ENCODE measurements at regions not wholly inside any gene's neighbourhood (a gene's known extent, or its start where the extent isn't known, plus 50 kb on each side); places are given as distances from the start of the nearest gene placed in this dataset.
A peak's percentile ranks its signal among the peaks of the same experiment; 100 is the strongest.

DNA sequence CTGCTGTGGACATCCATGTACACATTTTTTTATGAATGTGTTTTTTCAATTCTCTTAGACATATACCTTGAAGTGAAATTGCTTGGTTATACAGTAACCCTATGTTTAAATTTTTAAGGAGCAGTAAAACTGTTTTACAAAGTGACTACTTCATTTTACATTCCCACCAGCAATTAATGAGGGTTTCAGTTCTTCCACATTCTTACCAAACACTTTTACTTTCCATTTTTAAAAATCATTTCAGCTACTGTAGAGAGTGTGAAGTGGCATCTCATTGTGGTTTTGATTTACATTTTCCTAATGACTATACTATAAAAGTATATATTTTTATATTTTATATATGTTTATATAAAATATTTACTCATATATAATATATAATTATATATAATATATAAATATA lies 1221.5 kb downstream of the PLA2G4A start:
- Histone ChIP-seq H3K27ac (no peak overlapping the region), H3K4me1 (replicated peaks in 1 of 2) (no peaks in the 10 kb centered on the region), H3K4me3 (no peak overlapping the region)
- in situ Hi-C loops (cut with MboI; ENCODE audit: low pct_unique_long_range_greater_than_20kb in 2 of 9, low sequenced_read_pairs in 9 of 9, unreplicated experiment in 9 of 9) = no loop called here
- ATAC-seq (replicated peaks in 6 of 8) = no peak

DNA sequence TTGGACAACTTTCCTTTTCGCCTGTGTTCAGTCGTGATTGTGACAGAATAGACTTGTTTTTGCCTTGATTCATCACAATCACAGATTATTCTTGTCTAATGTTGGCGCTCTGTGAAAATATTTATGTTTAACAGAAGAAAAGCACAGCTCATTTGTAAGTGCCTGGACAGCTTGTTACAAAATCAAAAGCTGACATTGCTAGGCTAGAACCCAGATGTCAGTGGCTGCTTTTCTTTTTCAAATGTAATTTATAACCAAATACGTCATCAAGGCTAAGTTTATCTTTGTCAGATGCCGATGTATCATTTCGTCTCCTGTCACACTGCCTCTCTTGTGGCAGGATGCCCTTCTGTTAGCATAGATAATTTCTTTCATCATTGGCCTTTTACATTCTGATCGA lies 1227.3 kb downstream of the PLA2G4A start:
- in situ Hi-C loops (cut with MboI; ENCODE audit: low pct_unique_long_range_greater_than_20kb in 2 of 9, low sequenced_read_pairs in 9 of 9, unreplicated experiment in 9 of 9) = no loop called here
- H3K4me1 ChIP-seq (replicated peaks in 1 of 2) = no peaks in the 10 kb centered on the region
- WGBS, 10 experiments = 0 to 76% (median 55%) methylated on average over 2 to 7 of the region's 7 CpGs
- H3K27ac ChIP-seq = no peak overlapping the region
- peak in 3 of 8 experiments; percentile 22 to 64 (median 61) for ATAC-seq (replicated peaks in 6 of 8)
- no peak overlapping the region for H3K4me3 ChIP-seq

- Histone ChIP-seq H3K27ac (no peak overlapping the region), H3K4me3 (no peak overlapping the region), H3K4me1 (replicated peaks in 1 of 2) (no peaks in the 10 kb centered on the region)
- in situ Hi-C loops (cut with MboI; ENCODE audit: low pct_unique_long_range_greater_than_20kb in 2 of 9, low sequenced_read_pairs in 9 of 9, unreplicated experiment in 9 of 9) = no loop called here
- 0 to 100% (median 85%) methylated on average over 1 of the region's 1 CpG; no CpG with 5 or more reads in 3 of the 10 experiments for WGBS, 10 experiments
- no peak for ATAC-seq (replicated peaks in 6 of 8)
Measured at GRCh38 chr1:188058801-188059200, 1230.1 kb downstream of the PLA2G4A start.

DNA sequence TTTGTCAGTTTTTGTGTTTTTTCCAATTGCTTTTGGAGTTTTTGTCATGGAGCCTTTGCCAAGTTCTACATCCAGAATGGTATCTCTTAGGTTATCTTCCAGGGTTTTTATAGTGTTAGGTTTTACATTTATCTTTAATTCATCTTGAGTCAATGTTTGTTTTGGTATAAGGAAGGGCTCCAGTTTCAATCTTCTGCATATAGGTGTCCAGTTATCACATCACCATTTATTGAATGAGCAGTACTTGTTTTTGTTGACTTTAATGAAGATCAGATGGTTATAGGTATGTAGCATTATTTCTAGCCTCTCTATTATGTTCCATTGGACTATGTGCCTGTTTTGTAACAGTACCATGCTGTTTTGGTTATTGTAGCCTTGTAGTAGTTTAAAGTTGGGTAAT lies 1233.1 kb downstream of the PLA2G4A start:
- no peak overlapping the region for H3K27ac ChIP-seq
- in situ Hi-C loops (cut with MboI; ENCODE audit: low pct_unique_long_range_greater_than_20kb in 2 of 9, low sequenced_read_pairs in 9 of 9, unreplicated experiment in 9 of 9) = no loop called here
- no peak for ATAC-seq (replicated peaks in 6 of 8)

DNA sequence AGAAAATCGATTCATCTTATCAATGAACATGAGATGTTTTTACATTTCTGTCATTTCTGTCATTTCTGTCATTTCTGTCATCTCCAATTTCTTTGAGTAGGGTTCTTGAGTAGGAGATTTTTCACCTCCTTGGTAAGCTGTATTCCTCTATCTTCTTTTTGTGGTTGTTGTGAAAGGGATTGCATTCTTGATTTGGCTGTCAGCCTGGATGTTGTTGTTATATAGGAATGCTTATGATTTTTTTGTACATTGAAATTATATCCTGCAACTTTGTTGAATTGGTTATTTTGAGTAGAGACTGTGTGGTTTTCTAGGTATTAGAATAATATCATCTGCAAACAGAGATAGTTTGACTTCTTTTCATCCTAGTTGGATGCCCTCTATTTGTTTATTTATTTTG lies 1233.7 kb downstream of the PLA2G4A start:
- ATAC-seq (replicated peaks in 6 of 8) = no peak
- 0 to 100% (median 79%) methylated on average over 1 of the region's 1 CpG; no CpG with 5 or more reads in 3 of the 10 experiments for WGBS, 10 experiments
- in situ Hi-C loops (cut with MboI; ENCODE audit: low pct_unique_long_range_greater_than_20kb in 2 of 9, low sequenced_read_pairs in 9 of 9, unreplicated experiment in 9 of 9) = no loop called here
- H3K27ac ChIP-seq = no peak overlapping the region
- no peak overlapping the region for H3K4me3 ChIP-seq
- H3K4me1 ChIP-seq (replicated peaks in 1 of 2) = no peaks in the 10 kb centered on the region

More for the DNA sequence above, 1233.1 kb downstream of the PLA2G4A start:
- no peak overlapping the region for H3K4me3 ChIP-seq
- no peaks in the 10 kb centered on the region for H3K4me1 ChIP-seq (replicated peaks in 1 of 2)

DNA sequence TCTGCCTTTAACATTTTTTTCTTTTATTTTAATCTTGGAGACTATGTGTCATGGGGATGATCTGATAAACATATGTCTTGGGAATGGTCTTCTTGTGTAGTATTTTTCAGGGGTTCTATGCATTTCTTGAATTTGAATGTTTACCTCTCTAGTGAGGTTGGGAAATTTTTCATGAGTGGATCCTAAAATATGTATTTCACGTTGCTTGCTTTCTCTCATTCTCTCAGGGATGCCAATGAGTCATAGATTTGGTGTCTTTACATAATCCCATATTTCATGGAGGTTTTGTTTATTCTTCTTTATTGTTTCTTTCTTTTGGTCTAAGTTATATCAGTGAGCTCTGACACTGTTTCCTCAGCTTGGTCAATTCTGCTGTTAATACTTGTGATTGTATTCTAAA lies 1237.2 kb downstream of the PLA2G4A start:
- Histone ChIP-seq H3K4me3 (no peak overlapping the region), H3K4me1 (replicated peaks in 1 of 2) (no peaks in the 10 kb centered on the region), H3K27ac (no peak overlapping the region)
- 0 to 100% (median 44%) methylated on average over 1 of the region's 1 CpG; no CpG with 5 or more reads in 2 of the 10 experiments for WGBS, 10 experiments
- no peak for ATAC-seq (replicated peaks in 6 of 8)
- in situ Hi-C loops (cut with MboI; ENCODE audit: low pct_unique_long_range_greater_than_20kb in 2 of 9, low sequenced_read_pairs in 9 of 9, unreplicated experiment in 9 of 9) = no loop called here

DNA sequence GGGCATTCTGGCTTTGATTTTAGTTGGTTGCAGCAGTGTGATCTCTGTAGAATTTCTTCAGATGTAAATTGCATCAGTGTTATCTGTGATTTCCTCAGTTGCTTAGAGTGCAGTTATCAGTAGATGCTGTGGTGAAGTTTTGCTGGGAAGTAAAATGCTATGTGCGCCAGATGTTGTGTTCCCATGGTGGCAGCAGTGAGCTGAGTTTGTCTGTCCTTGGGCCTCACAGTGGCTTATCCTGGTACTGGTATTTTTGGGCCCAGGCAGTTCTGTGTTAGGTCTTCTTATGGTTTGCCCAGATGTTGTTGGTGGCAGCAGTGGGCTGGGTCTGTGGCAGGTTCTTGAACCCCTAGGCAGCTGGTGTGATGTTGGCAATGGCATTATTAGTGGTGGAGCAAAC lies 1242.1 kb downstream of the PLA2G4A start:
- H3K27ac ChIP-seq = no peak overlapping the region
- no peak for ATAC-seq (replicated peaks in 6 of 8)
- WGBS, 10 experiments = 90 to 100% (median 100%) methylated on average over 1 of the region's 1 CpG; no CpG with 5 or more reads in 7 of the 10 experiments
- H3K4me1 ChIP-seq (replicated peaks in 1 of 2) = no peaks in the 10 kb centered on the region
- in situ Hi-C loops (cut with MboI; ENCODE audit: low pct_unique_long_range_greater_than_20kb in 2 of 9, low sequenced_read_pairs in 9 of 9, unreplicated experiment in 9 of 9) = no loop called here
- H3K4me3 ChIP-seq = no peak overlapping the region

GRCh38 chr1:188089015-188089414 lies 1260.3 kb downstream of the PLA2G4A start:
- ATAC-seq (replicated peaks in 6 of 8) = no peak
- no peak overlapping the region for H3K4me3 ChIP-seq
- H3K4me1 ChIP-seq (replicated peaks in 1 of 2) = no peaks in the 10 kb centered on the region
- H3K27ac ChIP-seq = no peak overlapping the region
- WGBS, 10 experiments = 15 to 73% (median 56%) methylated on average over 2 to 3 of the region's 3 CpGs; no CpG with 5 or more reads in 1 of the 10 experiments
- in situ Hi-C loops (cut with MboI; ENCODE audit: low pct_unique_long_range_greater_than_20kb in 2 of 9, low sequenced_read_pairs in 9 of 9, unreplicated experiment in 9 of 9) = no loop called here

DNA sequence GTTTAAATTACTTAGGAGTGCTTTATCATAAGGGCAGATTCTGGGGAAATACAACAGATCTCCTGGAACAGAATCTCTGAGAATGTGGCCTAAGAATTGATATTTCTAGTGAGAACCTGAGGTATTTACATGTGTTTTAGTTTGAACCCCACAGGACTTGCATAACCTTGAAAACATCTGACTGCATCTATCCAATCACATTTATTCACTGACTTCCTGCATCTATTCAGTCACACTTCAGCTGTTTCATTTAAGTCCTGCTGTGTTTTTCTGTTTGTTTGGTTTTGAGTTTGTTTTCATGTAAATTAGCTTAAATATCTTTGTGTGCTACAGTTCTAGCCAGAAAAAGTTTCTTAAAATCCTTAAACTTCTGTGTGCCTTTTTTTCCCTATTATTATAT lies 1260.7 kb downstream of the PLA2G4A start:
- no peak for ATAC-seq (replicated peaks in 6 of 8)

DNA sequence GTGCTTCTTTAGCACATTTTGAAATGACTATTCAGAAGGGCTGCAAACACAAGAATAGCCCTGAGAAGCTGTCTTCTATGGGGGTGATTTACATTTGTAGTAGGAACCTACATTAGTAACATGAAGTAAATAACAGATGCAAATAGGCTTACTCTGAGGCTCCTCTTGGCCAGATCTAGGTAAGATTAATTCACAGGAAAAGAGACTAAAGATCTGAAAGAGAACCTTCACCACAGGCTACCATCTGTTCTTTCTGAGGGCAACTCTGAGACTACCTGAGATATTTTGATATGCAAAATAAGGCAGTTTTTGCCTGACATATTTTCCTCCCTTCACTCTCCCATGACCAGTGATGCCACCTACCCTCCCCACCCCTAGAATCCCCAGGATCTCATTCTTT lies 1267.8 kb downstream of the PLA2G4A start:
- Histone ChIP-seq H3K4me1 (replicated peaks in 1 of 2) (no peaks in the 10 kb centered on the region), H3K27ac (no peak overlapping the region), H3K4me3 (no peak overlapping the region)
- in situ Hi-C loops (cut with MboI; ENCODE audit: low pct_unique_long_range_greater_than_20kb in 2 of 9, low sequenced_read_pairs in 9 of 9, unreplicated experiment in 9 of 9) = no loop called here
- ATAC-seq (replicated peaks in 6 of 8) = no peak

More for the DNA sequence above, 1260.7 kb downstream of the PLA2G4A start:
- H3K4me3 ChIP-seq = no peak overlapping the region
- in situ Hi-C loops (cut with MboI; ENCODE audit: low pct_unique_long_range_greater_than_20kb in 2 of 9, low sequenced_read_pairs in 9 of 9, unreplicated experiment in 9 of 9) = no loop called here
- no peaks in the 10 kb centered on the region for H3K4me1 ChIP-seq (replicated peaks in 1 of 2)
- no peak overlapping the region for H3K27ac ChIP-seq

DNA sequence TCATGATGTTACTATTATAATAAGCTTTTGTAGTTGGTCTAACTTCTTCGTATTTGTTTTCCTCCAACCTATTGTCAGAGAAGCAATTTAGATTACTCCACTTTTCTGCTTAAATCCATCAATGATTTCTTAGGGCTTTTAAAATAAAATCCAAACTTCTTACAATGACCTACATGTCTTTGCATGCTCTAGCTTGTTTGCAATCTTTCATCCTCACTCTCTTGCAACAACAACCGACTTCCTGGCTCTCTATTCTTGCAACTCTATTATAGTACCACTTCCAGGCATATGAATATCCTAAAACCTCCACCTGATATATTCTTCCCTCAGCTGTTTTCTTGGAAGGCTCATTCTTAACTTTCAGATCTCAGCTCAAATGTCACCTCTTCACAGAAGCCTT lies 1288.7 kb downstream of the PLA2G4A start:
- in situ Hi-C loops (cut with MboI; ENCODE audit: low pct_unique_long_range_greater_than_20kb in 2 of 9, low sequenced_read_pairs in 9 of 9, unreplicated experiment in 9 of 9) = no loop called here
- H3K4me1 ChIP-seq (replicated peaks in 1 of 2) = no peaks in the 10 kb centered on the region

GRCh38 chr1:188122646-188123045 lies 1293.9 kb downstream of the PLA2G4A start:
- H3K27ac ChIP-seq = no peak overlapping the region
- 9 to 100% (median 95%) methylated on average over 1 to 4 of the region's 4 CpGs for WGBS, 10 experiments
- ATAC-seq (replicated peaks in 6 of 8) = no peak
- H3K4me1 ChIP-seq (replicated peaks in 1 of 2) = no peaks in the 10 kb centered on the region
- H3K4me3 ChIP-seq = no peak overlapping the region
- in situ Hi-C loops (cut with MboI; ENCODE audit: low pct_unique_long_range_greater_than_20kb in 2 of 9, low sequenced_read_pairs in 9 of 9, unreplicated experiment in 9 of 9) = no loop called here

More for the DNA sequence above, 1288.7 kb downstream of the PLA2G4A start:
- Histone ChIP-seq H3K4me3 (no peak overlapping the region), H3K27ac (no peak overlapping the region)
- ATAC-seq (replicated peaks in 6 of 8) = no peak
- WGBS, 10 experiments = 0 to 100% (median 76%) methylated on average over 1 to 2 of the region's 2 CpGs

GRCh38 chr1:188127507-188127906 lies 1298.8 kb downstream of the PLA2G4A start:
- in situ Hi-C loops (cut with MboI; ENCODE audit: low pct_unique_long_range_greater_than_20kb in 2 of 9, low sequenced_read_pairs in 9 of 9, unreplicated experiment in 9 of 9) = no loop called here

DNA sequence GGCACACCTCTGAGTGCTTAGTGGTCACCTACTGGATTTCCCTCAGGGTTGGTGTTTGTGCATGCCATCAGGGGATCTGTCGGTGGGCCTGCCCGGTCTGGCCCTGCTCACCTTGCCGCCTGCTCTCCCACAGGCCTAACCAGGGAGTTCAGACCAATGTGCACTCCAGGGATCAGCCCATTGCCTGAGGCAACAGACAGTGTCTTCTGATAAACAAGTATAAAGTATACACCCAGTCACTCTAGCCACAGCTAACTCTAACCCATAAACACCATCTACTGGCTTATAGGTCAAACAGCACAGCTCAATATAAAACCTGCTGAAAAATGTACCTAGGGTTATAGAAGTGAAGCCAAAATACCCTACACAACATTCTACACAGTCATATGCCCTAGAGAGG lies 1300.0 kb downstream of the PLA2G4A start:
- 82 to 93% methylated on average over 3 of the region's 3 CpGs; no CpG with 5 or more reads in 8 of the 10 experiments for WGBS, 10 experiments
- peak in 3 of 8 experiments; percentile 65 to 95 (median 93) for ATAC-seq (replicated peaks in 6 of 8)
- no peaks in the 10 kb centered on the region for H3K4me1 ChIP-seq (replicated peaks in 1 of 2)
- in situ Hi-C loops (cut with MboI; ENCODE audit: low pct_unique_long_range_greater_than_20kb in 2 of 9, low sequenced_read_pairs in 9 of 9, unreplicated experiment in 9 of 9) = no loop called here
- H3K4me3 ChIP-seq = no peak overlapping the region
- no peak overlapping the region for H3K27ac ChIP-seq

More at GRCh38 chr1:188127507-188127906, 1298.8 kb downstream of the PLA2G4A start:
- WGBS, 10 experiments = 0 to 89% (median 68%) methylated on average over 1 of the region's 1 CpG; no CpG with 5 or more reads in 2 of the 10 experiments
- Histone ChIP-seq H3K27ac (no peak overlapping the region), H3K4me3 (no peak overlapping the region), H3K4me1 (replicated peaks in 1 of 2) (no peaks in the 10 kb centered on the region)
- ATAC-seq (replicated peaks in 6 of 8) = no peak

Measured in motor neuron (in vitro differentiated cells).